Mucosa of rectum (tissue), 2 donors: ENCODE measurements at regions not wholly inside any gene's neighbourhood (a gene's known extent, or its start where the extent isn't known, plus 50 kb on each side); places are given as distances from the start of the nearest gene placed in this dataset.

Experiments used
- H3K27ac ChIP-seq, 2 donors: one replicate each; pipeline ENCODE4 v1.7.0; 2013; ENCODE audit warnings: inconsistent platforms in 2 of 2, low read depth in 2 of 2, low read length in 2 of 2
- H3K27me3 ChIP-seq, 2 donors: one replicate each; pipeline ENCODE4 v1.7.0; 2013; ENCODE audit warnings: low read length in 2 of 2; ENCODE audit not compliant: control insufficient read depth in 2 of 2, insufficient read depth in 2 of 2
- H3K36me3 ChIP-seq, 2 donors: one replicate each; pipeline ENCODE4 v1.7.0; 2013; ENCODE audit warnings: low read length in 2 of 2; ENCODE audit not compliant: control insufficient read depth in 2 of 2, insufficient read depth in 2 of 2
- H3K4me1 ChIP-seq, 2 donors: one replicate each; pipeline ENCODE4 v1.7.0; 2013; ENCODE audit warnings: low read length in 2 of 2, mild to moderate bottlenecking in 1 of 2; ENCODE audit not compliant: control insufficient read depth in 2 of 2, insufficient read depth in 2 of 2
- H3K4me3 ChIP-seq, 2 donors: one replicate each; pipeline ENCODE4 v1.7.0; 2013; ENCODE audit warnings: low read length in 2 of 2
- H3K9ac ChIP-seq, 2 donors: one replicate each; pipeline ENCODE4 v1.7.0; 2013; ENCODE audit warnings: low read length in 2 of 2, low read depth in 1 of 2, mild to moderate bottlenecking in 1 of 2
- H3K9me3 ChIP-seq, 2 donors: one replicate each; pipeline ENCODE4 v1.7.0; 2013; ENCODE audit warnings: low read length in 2 of 2; ENCODE audit not compliant: control insufficient read depth in 2 of 2
- donor health status: healthy.
- donor health status: Normal muscosa, but diverticular disease.

GRCh38 chr2:145836986-145837385 lies 1317.1 kb upstream of the ZEB2 start:
- Histone ChIP-seq H3K4me1 (no peaks in the 10 kb centered on the region), H3K27ac (no peak overlapping the region), H3K36me3 (no peaks in the 10 kb centered on the region), H3K9me3 (no peaks in the 10 kb centered on the region), H3K27me3 (no peaks in the 10 kb centered on the region), H3K4me3 (no peak overlapping the region), H3K9ac (no peak overlapping the region)

GRCh38 chr2:145835665-145836064 lies 1315.7 kb upstream of the ZEB2 start:
- no peak overlapping the region for H3K27ac ChIP-seq
- H3K9ac ChIP-seq, result no peak overlapping the region
- H3K4me1 ChIP-seq, result no peaks in the 10 kb centered on the region
- H3K27me3 ChIP-seq, result no peaks in the 10 kb centered on the region
- H3K36me3 ChIP-seq, result no peaks in the 10 kb centered on the region
- no peak overlapping the region for H3K4me3 ChIP-seq
- no peaks in the 10 kb centered on the region for H3K9me3 ChIP-seq

GRCh38 chr2:145832681-145833080 lies 1312.8 kb upstream of the ZEB2 start:
- Histone ChIP-seq H3K27ac (no peak overlapping the region), H3K27me3 (no peaks in the 10 kb centered on the region), H3K4me3 (no peak overlapping the region), H3K9ac (no peak overlapping the region), H3K9me3 (no peaks in the 10 kb centered on the region), H3K36me3 (no peaks in the 10 kb centered on the region), H3K4me1 (no peaks in the 10 kb centered on the region)

GRCh38 chr2:145829931-145830330 lies 1310.0 kb upstream of the ZEB2 start:
- Histone ChIP-seq H3K9me3 (no peaks in the 10 kb centered on the region), H3K36me3 (no peaks in the 10 kb centered on the region), H3K27me3 (no peaks in the 10 kb centered on the region), H3K4me1 (no peaks in the 10 kb centered on the region), H3K27ac (no peak overlapping the region), H3K4me3 (no peak overlapping the region), H3K9ac (no peak overlapping the region)

- no peaks in the 10 kb centered on the region for H3K4me1 ChIP-seq
- H3K4me3 ChIP-seq, result no peak overlapping the region
- H3K36me3 ChIP-seq, result no peaks in the 10 kb centered on the region
- no peaks in the 10 kb centered on the region for H3K9me3 ChIP-seq
- no peak overlapping the region for H3K27ac ChIP-seq
- H3K9ac ChIP-seq, result no peak overlapping the region
- H3K27me3 ChIP-seq, result no peaks in the 10 kb centered on the region
Measured at GRCh38 chr2:145827235-145827634, 1307.3 kb upstream of the ZEB2 start.

GRCh38 chr2:145824384-145824783 lies 1304.5 kb upstream of the ZEB2 start:
- no peaks in the 10 kb centered on the region for H3K27me3 ChIP-seq
- no peaks in the 10 kb centered on the region for H3K9me3 ChIP-seq
- no peaks in the 10 kb centered on the region for H3K4me1 ChIP-seq
- H3K27ac ChIP-seq, result no peak overlapping the region
- no peak overlapping the region for H3K4me3 ChIP-seq
- no peak overlapping the region for H3K9ac ChIP-seq
- H3K36me3 ChIP-seq, result no peaks in the 10 kb centered on the region

- Histone ChIP-seq H3K27ac (no peak overlapping the region), H3K4me3 (no peak overlapping the region), H3K4me1 (no peaks in the 10 kb centered on the region), H3K36me3 (no peaks in the 10 kb centered on the region), H3K9ac (no peak overlapping the region), H3K27me3 (no peaks in the 10 kb centered on the region), H3K9me3 (no peaks in the 10 kb centered on the region)
Measured at GRCh38 chr2:145822892-145823534, 1303.1 kb upstream of the ZEB2 start.

- H3K4me3 ChIP-seq, result no peak overlapping the region
- H3K36me3 ChIP-seq, result no peaks in the 10 kb centered on the region
- no peak overlapping the region for H3K9ac ChIP-seq
- no peaks in the 10 kb centered on the region for H3K4me1 ChIP-seq
- H3K27me3 ChIP-seq, result no peaks in the 10 kb centered on the region
- H3K27ac ChIP-seq, result no peak overlapping the region
- H3K9me3 ChIP-seq, result no peaks in the 10 kb centered on the region
Measured at GRCh38 chr2:145820651-145821050, 1300.7 kb upstream of the ZEB2 start.

GRCh38 chr2:145818890-145819504 lies 1299.1 kb upstream of the ZEB2 start:
- Histone ChIP-seq H3K27ac (no peak overlapping the region), H3K4me3 (no peak overlapping the region), H3K36me3 (no peaks in the 10 kb centered on the region), H3K27me3 (no peaks in the 10 kb centered on the region), H3K9me3 (no peaks in the 10 kb centered on the region), H3K4me1 (no peaks in the 10 kb centered on the region), H3K9ac (no peak overlapping the region)

GRCh38 chr2:145815933-145816332 lies 1296.0 kb upstream of the ZEB2 start:
- Histone ChIP-seq H3K9me3 (no peaks in the 10 kb centered on the region), H3K27me3 (no peaks in the 10 kb centered on the region), H3K27ac (no peak overlapping the region), H3K4me3 (no peak overlapping the region), H3K36me3 (no peaks in the 10 kb centered on the region), H3K9ac (no peak overlapping the region), H3K4me1 (no peaks in the 10 kb centered on the region)
